ENCODE measurements at regions not wholly inside any gene's neighbourhood (a gene's known extent, or its start where the extent isn't known, plus 50 kb on each side); places are given as distances from the start of the nearest gene placed in this dataset.

DNA sequence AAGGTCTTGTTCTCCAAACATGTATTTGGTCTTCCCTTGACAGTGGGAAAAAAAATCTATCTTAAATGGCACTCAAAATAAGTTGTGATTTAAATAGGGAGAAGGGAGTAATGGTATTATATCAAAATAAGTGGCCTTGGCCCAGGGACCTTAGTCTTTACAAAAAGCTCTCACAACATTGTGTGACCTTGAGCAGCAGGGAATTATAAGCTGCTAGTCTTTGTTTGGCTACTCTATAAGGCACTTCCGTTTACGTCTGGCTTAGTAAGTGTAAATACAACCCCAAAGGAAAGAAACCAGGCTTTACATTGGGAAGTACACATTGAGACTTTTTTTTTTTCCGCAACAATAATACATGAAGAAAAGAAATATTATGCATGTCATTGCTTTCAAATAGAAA is 734.0 kb upstream of the LINC00305 start:
- no peak for TF ChIP-seq CTCF (IDR thresholded peaks at IDR 0.05)
- TF ChIP-seq POLR2AphosphoS5 (IDR thresholded peaks at IDR 0.05), result no peak
